Colonic mucosa (tissue), 4 donors: ENCODE measurements at regions not wholly inside any gene's neighbourhood (a gene's known extent, or its start where the extent isn't known, plus 50 kb on each side); places are given as distances from the start of the nearest gene placed in this dataset.

ENCODE experiments used
- DNase-seq: peaks from one replicate; pipeline ENCODE4 v3.0.0-alpha.2; 2020
- H3K27ac ChIP-seq: fragments of 200-600 bp; one replicate; pipeline ENCODE4 v1.8.0; 2021
- H3K27me3 ChIP-seq: fragments of 200-600 bp; one replicate; pipeline ENCODE4 v1.8.0; 2021
- H3K36me3 ChIP-seq: fragments of 200-600 bp; one replicate; pipeline ENCODE4 v1.8.0; 2021
- H3K4me1 ChIP-seq: fragments of 200-600 bp; one replicate; pipeline ENCODE4 v1.8.0; 2021; ENCODE audit warnings: mild to moderate bottlenecking
- H3K4me3 ChIP-seq: fragments of 200-600 bp; one replicate; pipeline ENCODE4 v1.8.0; 2021
- H3K9ac ChIP-seq, 2 donors: one replicate each; pipeline ENCODE4 v1.7.0; 2013; ENCODE audit warnings: control low read depth in 2 of 2, low read depth in 2 of 2, low read length in 2 of 2
- H3K9me3 ChIP-seq: fragments of 200-600 bp; one replicate; pipeline ENCODE4 v1.8.0; 2021
- CTCF ChIP-seq: fragments of 200-600 bp; IDR thresholded peaks from one replicate; pipeline ENCODE4 v1.8.0; 2022; ENCODE audit warnings: antibody characterized with exemption, mild to moderate bottlenecking
- intact Hi-C: fragments of 100-400 bp; cut with DNase I; formaldehyde crosslinking; loops from one replicate; pipeline ENCODE4 v1.14.1; 2022
- donor health status: healthy.
- donor health status: DM: no; HTN: no; CAD: no.
- donor health status: DM: no; HTN: no; CAD: no.

- Histone ChIP-seq H3K4me1 (peaks cover 7% of the 10 kb centered on the region), H3K4me3 (no peak overlapping the region), H3K9ac (no peak overlapping the region), H3K9me3 (no peaks in the 10 kb centered on the region), H3K27me3 (no peaks in the 10 kb centered on the region), H3K36me3 (no peaks in the 10 kb centered on the region), H3K27ac (no peak overlapping the region)
- no peak for TF ChIP-seq CTCF
- intact Hi-C loops = no loop called here
- DNase-seq = no peak
Measured at GRCh38 chr1:182293119-182293589, 98.4 kb downstream of the GLUL start.

- H3K27ac ChIP-seq = peak overlapping the region; percentile 42
- no peak for DNase-seq
- no peaks in the 10 kb centered on the region for H3K9me3 ChIP-seq
- H3K36me3 ChIP-seq = no peaks in the 10 kb centered on the region
- TF ChIP-seq CTCF = no peak
- peaks cover 7% of the 10 kb centered on the region for H3K4me1 ChIP-seq
- no peaks in the 10 kb centered on the region for H3K27me3 ChIP-seq
- no peak overlapping the region for H3K9ac ChIP-seq
- intact Hi-C loops = no loop called here
- no peak overlapping the region for H3K4me3 ChIP-seq
Measured at GRCh38 chr1:182292193-182292741, 99.3 kb downstream of the GLUL start.

- H3K36me3 ChIP-seq = no peaks in the 10 kb centered on the region
- H3K9me3 ChIP-seq = no peaks in the 10 kb centered on the region
- no peak for DNase-seq
- no peak overlapping the region for H3K4me3 ChIP-seq
- H3K9ac ChIP-seq = no peak overlapping the region
- TF ChIP-seq CTCF = no peak
- peak overlapping the region; percentile 42 for H3K27ac ChIP-seq
- H3K4me1 ChIP-seq = peaks cover 7% of the 10 kb centered on the region
- no peaks in the 10 kb centered on the region for H3K27me3 ChIP-seq
- intact Hi-C loops = no loop called here
Measured at GRCh38 chr1:182291584-182292192, 99.9 kb downstream of the GLUL start.

DNA sequence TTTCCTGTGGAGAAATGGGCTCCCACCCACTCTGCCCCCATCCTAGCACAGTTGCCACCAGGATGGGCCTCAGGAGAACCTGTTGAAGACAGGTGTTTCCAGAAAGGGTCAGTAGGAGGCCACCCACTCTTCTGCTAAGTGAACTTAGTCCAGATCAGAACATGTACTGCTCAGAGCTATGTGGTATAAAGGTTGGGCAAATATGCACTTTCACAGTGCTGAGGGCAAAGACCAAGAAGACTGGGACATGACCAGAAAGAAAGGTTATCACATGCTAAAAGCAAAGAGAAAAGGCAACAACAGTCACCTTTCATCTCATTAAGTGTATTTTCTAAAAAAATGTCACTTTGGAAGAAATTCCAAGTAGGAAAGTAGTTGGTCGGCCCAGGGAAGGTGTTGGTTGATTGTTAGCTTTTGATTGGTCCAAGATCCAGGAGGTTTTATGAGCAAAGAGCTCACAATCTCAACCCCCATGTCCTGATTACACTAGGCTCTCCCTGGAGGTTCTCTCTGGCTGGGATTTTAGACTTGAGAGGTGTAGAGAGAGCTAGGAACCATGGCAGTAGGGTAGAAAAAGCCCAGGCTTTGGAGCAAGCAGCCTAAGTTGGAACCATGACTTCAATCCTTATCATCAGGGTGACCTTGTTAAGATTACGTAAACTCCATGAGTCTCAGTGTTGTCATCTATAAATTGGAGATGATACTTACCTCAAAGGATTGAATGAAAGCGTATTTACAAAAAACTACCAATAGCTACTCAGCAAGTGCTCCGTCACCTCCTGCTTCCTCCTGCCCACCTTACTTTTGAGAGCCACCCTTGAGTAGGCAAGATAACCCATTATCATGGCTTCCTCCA lies 102.6 kb downstream of the GLUL start:
- Histone ChIP-seq H3K36me3 (no peaks in the 10 kb centered on the region), H3K4me1 (peaks cover 7% of the 10 kb centered on the region), H3K27ac (no peak overlapping the region), H3K4me3 (no peak overlapping the region), H3K9me3 (no peaks in the 10 kb centered on the region), H3K27me3 (no peaks in the 10 kb centered on the region), H3K9ac (no peak overlapping the region)
- intact Hi-C loops = no loop called here
- no peak for TF ChIP-seq CTCF
- no peak for DNase-seq

GRCh38 chr1:182286761-182287160 lies 104.8 kb downstream of the GLUL start:
- no peak overlapping the region for H3K27ac ChIP-seq
- H3K9ac ChIP-seq = no peak overlapping the region
- no peak for DNase-seq
- H3K36me3 ChIP-seq = no peaks in the 10 kb centered on the region
- intact Hi-C loops = no loop called here
- no peak overlapping the region for H3K4me3 ChIP-seq
- TF ChIP-seq CTCF = no peak
- H3K9me3 ChIP-seq = no peaks in the 10 kb centered on the region
- H3K27me3 ChIP-seq = no peaks in the 10 kb centered on the region
- H3K4me1 ChIP-seq = peaks cover 7% of the 10 kb centered on the region
